HG03196 (cell line): ENCODE measurements at regions not wholly inside any gene's neighbourhood (a gene's known extent, or its start where the extent isn't known, plus 50 kb on each side); places are given as distances from the start of the nearest gene placed in this dataset.

Experiments used
- ATAC-seq: cut with Tn5 transposase; IDR thresholded peaks from one replicate; pipeline ENCODE4 v1.9.1; 2021; ENCODE audit not compliant: unreplicated experiment

DNA sequence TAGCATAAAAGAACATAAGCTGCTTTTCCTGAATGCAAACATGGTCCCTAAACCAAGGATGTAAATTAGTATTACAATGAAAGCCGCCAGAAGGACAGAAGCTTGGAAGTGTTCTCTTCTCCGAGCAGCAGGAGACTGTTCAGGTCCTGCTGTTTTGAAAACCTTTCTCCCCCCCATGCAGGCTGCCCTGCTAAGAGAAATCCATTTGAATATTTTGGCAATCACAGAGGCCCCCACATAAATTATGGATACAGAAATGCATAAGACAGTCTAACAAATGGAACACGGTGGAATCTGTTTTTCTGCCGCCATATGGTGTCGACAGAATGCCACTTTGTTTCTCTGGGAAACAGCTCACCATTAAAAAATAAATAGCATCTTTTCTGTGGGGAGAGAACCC is 600.4 kb upstream of the KLHL29 start:
- no peak for ATAC-seq

DNA sequence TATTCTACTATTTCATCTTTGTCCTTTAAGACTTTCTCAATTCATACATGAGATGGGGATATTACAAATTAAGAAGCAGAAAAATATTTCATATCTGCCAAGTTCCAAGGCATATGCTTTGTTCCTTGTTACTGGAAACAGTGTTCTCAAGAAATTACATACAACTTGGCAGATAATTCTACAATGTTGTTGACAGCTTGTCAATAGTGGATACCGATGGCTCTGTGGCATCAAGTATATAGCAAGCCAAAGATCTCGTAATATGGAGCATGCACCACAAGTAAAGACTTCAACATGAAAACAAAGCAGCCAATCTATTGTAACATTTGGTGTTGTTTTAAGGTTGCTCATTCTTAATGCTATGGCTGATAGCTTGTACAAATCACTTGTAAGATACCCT is 598.2 kb upstream of the KLHL29 start:
- ATAC-seq, result no peak

DNA sequence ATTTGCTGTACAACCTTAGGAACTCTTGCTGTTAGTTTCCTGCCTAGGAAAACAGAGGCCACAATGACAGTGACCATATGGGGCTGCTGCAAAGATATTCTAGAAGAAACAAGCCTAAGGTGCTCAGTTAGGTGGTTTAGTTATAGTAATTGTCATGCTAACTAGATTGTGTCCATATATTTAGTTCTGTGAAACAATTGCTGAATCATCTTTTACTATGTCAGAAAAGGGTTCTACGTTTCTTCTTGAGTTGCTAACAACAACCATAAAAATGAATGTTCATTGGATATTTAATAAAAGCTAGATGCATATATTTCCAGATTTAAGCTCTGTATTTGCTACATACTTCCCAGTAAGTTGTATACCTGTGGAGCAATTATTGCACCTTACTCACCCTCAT is 597.2 kb upstream of the KLHL29 start:
- ATAC-seq, result no peak

DNA sequence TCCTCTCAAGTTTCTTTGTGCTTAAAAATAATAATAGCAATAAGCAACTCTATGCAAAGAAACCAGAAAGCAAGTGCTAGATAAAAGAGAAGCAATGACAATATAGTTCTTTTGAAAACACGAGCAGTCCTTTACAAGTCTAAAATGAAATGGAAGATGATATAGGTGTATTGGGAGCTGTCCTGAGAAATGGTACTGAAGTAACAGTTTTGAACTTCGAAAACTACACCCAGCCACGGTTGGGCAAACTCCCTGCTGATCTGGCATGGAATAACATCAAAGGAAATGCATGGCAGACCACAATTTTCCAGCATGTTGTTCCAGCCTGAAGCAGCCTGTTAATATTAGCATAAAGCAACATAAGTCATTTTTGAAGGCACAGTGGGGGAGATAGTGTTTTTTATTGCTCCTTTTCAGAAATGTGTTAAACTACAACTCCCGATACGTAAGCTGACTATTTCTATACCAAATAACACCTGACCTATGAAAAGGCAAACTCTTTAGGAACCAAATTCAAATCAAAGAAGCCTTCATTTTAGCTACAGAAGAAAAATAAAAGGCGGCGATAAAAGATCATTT is 596.1 kb upstream of the KLHL29 start:
- ATAC-seq, result no peak

DNA sequence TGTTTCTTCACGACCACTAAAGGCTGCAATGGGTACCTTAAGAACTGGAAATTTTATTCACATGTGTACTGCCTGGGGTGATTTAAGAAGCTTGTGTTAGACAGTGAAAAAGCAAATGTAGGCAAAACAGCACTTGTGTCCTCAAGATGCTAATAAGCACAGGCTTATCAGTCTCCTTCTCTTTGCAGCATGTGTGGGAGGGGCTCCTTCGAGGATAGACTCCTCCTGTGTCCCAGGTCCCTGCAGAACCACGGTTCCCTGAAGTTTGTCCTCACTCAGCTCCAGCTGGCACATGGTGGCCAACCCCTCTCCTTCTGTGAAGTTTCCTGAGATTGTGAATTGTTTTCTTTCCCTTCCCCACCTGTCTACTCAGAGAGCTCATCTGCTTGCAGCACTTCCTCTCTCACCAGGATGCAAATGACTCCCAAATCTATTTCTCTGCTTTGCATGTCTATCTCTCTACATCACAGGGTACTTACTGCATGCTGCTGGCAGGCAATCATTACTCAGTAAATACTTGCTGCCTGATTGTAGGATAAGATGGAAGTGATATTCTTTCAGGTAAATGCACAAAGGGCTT is 589.6 kb upstream of the KLHL29 start:
- no peak for ATAC-seq

DNA sequence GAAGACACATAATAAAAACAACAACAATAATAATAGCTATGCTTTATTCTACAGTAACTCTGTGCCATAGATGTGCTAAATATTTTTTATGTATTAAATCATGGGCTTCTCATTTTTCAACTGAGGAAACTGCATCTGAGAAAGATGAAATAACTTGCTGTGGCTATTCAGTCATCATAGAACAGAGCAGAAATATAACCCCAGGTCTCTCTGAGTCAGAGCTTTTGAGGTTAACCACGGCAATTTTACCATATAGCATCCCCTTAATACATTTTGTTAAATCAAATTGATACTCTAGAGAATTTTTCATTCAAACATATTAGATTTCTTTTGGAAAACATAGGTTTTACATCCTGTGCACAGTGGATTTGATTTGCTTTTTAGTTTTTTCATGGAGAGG is 586.6 kb upstream of the KLHL29 start:
- no peak for ATAC-seq

DNA sequence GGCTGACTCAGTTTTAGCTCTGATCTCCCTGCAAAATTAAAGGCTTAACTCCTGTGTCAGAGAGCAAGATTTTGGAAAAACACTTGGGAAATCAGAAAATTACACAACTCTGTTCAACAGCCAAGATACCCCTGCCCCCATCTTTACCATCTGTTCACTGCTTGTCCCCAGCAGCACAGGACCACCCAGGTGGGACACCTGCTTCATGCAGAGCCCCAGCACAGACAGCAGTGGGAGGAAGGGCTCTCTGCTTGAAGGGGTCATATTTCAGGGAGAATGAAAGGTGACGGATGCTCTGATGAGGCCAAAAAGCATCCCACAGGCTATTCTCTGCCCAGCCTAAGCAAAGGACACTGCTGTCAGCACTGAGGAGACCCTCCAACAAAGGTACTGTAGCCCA is 584.6 kb upstream of the KLHL29 start:
- ATAC-seq, result no peak

DNA sequence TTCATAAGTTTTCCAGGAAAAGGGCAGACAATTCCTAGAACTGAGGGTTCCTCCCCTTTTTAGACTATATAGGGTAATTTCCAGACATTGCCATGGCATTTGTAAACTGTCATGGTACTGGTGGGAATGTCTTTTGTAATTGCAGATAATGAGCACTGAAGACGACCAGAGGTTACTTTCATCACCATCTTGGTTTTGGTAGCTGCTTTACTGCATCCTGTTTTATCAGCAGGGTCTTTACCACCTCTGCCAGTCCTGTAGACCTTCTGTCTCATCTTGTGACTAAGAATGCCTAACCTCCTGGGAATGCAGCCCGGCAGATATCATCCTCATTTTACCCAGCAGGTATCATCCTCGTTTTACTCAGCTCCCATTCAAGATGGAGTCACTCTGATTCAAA is 583.9 kb upstream of the KLHL29 start:
- no peak for ATAC-seq

DNA sequence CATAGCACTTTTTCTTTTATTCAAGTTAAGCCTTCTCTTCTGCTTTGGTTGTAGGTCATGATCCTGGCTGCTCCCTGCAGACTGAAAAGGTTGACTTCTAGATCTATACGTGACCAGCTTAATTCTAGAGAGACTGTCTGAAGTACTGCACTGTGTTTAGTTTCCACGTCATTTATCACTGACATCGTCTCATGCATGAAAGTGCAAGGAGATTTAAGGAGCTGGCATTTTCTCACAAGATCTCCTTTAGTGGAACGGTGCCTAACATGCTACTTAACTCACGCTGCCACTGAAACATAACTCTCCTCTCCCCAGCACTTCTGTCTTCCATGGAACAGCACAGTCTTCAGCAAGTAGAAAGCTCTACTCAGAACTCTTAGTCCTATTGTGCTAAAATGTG is 583.0 kb upstream of the KLHL29 start:
- ATAC-seq, result no peak

DNA sequence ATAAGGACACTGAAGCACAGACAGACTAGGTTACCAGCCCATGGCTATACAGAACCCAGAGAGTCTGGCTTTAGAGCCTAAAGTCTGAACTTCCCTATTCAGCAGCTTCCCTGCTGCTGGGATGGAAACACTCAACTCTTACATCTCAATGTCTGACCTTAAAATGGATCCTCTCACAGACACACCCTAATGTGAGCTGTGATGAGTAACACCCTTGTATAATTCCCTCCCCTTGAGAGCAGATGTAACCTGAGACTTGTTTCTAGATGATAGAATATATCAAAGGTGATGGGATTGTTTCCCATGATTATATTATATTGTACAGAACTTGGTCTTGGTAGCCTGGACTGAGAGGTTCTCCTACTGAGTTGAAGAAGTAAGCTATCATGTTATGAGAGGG is 577.1 kb upstream of the KLHL29 start:
- no peak for ATAC-seq

DNA sequence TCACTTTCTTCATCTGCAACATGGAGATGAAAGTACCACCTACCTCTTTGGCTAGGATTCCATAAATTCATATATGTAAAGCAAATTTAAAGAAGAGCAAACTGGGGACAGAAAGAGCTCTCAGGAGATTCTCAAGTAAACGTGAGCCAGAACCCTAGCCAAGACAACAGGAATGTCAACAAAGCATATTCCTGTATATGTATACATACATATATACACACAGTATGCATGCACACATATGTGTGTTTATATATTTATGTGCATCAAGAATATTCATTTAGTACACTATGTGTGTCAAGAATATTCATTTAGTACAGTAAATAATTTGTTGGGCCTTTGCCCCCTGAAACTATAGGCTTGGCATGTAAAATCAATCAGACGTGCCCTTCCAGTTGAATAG is 574.4 kb upstream of the KLHL29 start:
- ATAC-seq, result no peak

DNA sequence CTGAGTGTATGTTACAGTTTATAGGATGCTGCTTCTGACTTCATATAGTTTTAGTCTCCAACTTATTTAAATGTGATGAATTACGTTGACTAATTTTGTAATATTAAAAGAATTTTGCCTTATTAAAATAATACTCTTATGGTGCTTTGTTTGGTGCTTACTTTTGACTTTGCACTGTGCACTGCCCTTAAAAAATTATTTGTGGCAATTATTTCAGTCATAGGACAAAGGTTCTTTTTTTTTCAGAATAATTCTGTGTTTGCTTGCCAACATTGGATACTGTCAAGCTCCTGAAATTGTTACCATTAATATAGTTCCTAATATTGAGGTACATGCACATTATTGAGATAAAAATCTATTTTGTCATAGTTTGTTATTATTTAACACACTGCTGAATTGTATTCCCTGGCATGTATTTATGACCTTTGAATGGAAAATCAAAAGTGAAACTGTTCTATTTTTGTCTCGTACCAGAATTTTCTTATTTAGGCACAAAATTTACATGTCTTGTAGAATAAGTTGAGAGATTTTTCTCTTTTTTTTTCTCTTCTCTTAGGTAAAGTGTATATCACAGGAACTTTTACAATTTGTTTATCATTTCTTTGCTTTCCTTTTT is 572.8 kb upstream of the KLHL29 start:
- ATAC-seq, result no peak

DNA sequence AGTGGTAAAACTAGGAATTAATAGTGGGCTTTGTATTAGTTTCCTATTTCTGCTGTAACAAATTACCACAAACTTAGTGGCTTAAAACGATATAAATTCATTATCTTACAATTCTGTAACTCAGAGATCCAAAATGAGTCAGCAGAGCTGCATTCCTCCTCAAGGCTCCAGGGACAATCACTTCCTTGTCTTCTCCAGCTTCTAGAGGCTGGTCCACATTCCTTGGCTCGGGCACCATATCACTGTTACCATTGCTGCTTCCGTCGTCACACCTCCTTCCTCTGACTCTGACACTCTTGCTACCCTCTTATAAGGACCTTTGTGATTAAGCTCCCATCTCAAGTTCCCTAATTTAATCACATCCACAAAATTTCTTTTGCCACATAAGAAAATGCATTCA is 567.8 kb upstream of the KLHL29 start:
- no peak for ATAC-seq

DNA sequence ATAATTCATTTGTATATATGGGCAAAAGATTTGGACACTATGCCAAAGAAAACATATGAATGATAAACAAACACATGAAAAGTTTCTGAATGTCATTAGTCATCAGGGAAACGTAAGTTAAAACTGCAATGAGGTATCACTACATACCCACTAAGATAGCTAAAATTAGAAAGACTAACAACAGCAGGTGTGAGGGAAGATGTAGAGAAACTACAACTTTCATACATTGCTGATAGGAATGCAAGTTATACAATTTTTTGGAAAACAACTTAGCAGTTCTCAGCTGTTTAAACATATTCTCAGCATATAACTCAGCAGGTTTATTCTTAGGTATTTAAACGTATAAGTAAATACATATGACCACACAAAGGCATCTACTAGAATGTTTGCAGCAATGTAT is 563.5 kb upstream of the KLHL29 start:
- no peak for ATAC-seq

DNA sequence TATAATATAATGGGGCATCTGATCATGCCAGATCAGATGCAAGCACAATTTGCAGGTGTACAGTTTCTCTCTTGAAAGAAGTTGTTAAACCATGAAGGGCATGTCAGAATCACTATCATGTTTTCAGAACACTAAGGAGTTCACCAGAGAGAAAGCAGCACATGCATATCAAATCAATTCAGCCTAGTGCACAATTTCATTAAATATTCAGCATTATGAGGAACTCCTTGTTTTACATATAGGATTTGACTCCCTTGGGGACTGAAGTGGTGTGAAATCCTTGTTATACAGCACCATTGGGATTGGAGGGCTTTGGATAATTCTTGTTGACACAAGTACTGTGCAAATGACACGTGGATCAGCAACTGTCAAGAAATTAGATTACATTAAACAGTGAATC is 562.1 kb upstream of the KLHL29 start:
- ATAC-seq, result no peak

DNA sequence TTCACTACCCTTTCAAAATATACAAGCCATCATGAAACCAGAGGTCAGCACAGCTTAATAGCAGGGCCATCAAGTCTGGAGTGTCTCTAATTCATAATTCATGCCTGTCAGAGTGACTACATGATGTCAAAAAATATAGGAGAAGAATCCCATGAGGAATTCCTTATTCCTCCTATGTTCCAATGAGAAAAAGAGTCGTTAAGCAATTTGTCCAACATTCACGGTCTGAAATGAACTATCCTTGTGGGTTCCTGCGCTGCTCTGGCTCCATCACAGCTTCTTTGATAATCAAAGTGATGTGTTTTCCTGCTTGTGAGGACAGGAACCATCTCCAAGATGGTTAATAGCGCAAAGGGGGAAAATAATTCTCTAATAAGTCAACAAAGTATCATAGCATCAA is 560.4 kb upstream of the KLHL29 start:
- ATAC-seq, result no peak

DNA sequence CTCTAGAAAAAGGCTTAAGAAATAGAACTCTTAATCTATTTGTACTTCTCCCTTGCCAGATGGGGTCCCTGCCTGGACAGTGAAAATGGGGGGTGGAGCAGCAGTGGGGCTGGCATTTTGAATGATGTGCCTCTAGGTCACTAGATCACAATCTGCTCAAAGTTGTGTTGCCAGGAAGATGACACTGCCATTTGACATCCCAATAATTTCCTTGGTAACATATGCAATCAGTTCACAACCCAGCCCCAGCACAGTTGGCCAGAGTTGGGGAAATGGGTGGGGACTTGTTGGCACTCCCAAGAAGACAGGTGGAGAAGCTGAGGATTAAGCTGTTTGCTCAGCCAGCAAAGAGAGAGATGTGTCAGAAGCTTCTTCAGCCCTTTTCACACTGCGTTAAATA is 558.3 kb upstream of the KLHL29 start:
- no peak for ATAC-seq

DNA sequence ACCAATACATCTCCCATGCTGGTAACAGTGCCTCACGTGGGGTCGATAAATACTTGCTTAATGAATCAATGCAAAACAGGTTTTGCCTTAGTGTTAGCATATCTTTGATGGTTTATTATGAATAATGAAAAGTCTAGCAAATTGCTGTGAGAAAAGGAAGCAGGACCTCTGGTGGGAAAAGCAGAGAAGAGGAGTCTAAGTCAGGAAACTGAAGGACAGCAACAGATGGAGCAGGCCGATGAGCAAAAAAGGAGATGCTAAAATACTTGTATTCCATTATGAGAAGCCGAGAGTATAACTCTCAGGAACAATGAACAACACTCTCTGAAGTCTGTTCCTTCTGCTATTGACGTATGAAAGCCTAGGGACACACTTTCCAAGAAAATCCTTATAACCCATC is 555.2 kb upstream of the KLHL29 start:
- ATAC-seq, result no peak

DNA sequence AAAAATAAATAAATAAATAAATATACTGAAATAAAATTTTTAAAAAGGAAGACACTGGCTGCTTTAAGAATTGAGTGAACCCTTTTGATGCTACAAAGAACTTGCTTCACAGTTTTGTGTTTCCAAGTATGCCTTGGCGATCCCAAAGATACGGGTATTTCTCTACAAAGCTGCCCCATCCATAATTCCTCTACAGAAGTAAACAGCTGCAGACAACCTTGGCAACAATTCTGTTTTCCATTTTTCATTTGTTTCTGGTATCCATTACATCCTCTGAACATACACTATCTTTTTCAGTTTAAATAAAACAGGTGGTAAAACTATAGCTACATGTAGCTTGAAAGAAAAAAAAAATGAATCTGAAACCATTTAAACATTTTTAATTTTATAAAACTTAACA is 552.8 kb upstream of the KLHL29 start:
- no peak for ATAC-seq

DNA sequence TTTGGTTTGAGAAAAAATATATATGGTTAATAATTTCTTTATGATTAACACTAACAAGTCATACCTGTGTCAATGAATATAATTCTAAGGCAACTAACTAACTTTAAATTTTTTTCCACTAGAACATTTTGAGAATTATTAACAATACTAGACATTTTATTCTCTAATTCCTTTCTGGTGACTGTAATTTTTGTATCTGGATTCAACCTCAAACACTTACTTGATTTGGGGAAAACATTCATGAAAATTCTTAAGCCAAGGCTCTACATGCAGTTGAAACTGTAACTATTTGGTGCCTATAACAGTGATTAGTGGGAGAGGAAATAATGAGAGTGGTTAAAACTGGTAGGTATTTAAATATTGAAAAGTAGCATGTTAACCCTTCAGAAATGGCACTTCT is 546.5 kb upstream of the KLHL29 start:
- ATAC-seq, result no peak

DNA sequence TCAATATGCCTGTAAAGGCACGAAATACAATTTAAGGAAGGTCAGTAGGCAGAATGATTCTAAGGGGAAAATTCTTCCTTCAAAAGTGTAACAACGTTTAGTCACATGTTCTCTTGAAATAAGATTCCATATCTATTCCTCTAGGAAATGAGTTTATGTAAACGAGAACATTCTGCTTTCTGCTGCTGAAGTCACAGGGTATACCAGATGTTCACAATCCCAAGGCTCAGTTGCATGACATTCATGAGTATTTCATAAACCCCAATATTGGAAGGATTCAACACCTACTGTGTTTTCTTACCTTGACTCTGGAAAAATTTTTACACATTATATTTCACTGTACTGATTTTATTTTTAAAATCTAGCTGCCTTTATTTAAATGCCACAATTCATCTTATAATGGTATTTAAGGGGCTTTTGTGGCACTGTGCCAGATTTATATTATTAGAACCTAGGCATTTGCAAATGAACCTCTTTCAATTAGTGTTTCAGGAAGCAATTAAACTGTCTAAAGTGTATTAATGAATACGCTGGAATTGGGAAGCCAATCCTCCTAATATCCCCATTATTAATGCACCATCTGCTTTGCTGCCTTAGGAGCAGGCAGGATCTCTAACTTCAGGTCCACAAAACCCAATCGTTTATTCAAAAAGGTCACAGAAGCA is 542.6 kb upstream of the KLHL29 start:
- ATAC-seq, result no peak

DNA sequence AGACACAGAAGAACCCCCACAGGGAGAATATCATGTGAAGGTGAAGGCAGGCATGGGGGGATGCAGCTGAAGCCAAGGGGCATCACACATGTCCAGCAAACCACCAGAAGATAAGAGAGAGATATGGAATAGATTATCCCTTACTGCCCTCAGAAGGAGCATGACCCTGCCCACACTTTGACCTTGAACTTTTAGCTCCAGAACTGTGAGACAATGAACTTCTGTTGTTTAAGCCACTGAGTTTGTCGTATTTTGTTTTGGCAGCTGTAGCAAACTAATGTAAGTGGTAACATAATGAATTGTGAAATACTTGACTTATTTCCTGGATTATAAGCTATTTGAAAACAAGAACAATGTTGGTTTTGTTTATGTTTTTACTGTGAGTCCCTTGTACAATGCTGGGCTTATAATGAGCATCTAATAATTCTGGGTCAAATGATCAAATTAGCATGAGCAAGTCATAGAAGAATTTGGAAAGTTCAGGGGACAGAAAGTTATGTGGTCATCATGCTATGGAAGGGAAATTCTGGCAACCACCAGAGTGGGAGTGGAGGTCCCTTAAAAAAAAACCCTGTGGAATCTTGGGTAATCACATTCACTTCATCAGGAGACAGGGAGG is 541.0 kb upstream of the KLHL29 start:
- no peak for ATAC-seq
